BLaER1 (cell line): ENCODE measurements at regions not wholly inside any gene's neighbourhood (a gene's known extent, or its start where the extent isn't known, plus 50 kb on each side); places are given as distances from the start of the nearest gene placed in this dataset.

Source experiments
- H3K27ac ChIP-seq: shearing (Covaris generic); formaldehyde crosslinking; 2 replicates; pipeline ENCODE4 v1.8.1; 2022
- H3K27me3 ChIP-seq: shearing (Covaris generic); formaldehyde crosslinking; 2 replicates; pipeline ENCODE4 v1.8.1; 2022
- H3K36me3 ChIP-seq: shearing (Covaris generic); formaldehyde crosslinking; 2 replicates; pipeline ENCODE4 v1.8.1; 2022
- H3K4me1 ChIP-seq: shearing (Covaris generic); formaldehyde crosslinking; 2 replicates; pipeline ENCODE4 v1.8.1; 2022
- H3K4me2 ChIP-seq: shearing (Covaris generic); formaldehyde crosslinking; 2 replicates; pipeline ENCODE4 v1.8.1; 2022
- H3K4me3 ChIP-seq: shearing (Covaris generic); formaldehyde crosslinking; 2 replicates; pipeline ENCODE4 v1.8.1; 2022
- H3K9ac ChIP-seq: shearing (Covaris generic); formaldehyde crosslinking; 2 replicates; pipeline ENCODE4 v1.8.1; 2022
- H3K9me3 ChIP-seq: shearing (Covaris generic); formaldehyde crosslinking; 2 replicates; pipeline ENCODE4 v1.8.1; 2022
- H4K20me1 ChIP-seq: shearing (Covaris generic); formaldehyde crosslinking; 2 replicates; pipeline ENCODE4 v1.8.1; 2022
- Cebpa-rat ChIP-seq: shearing (Covaris generic); IDR thresholded peaks from 2 replicates; pipeline ENCODE4 v1.8.1; 2022

- H3K4me3 ChIP-seq: no peak overlapping the region
- no peaks in the 10 kb centered on the region for H3K9me3 ChIP-seq
- H3K4me2 ChIP-seq: no peak overlapping the region
- H3K36me3 ChIP-seq: no peaks in the 10 kb centered on the region
- H3K4me1 ChIP-seq: no peaks in the 10 kb centered on the region
- H3K9ac ChIP-seq: no peak overlapping the region
- H3K27ac ChIP-seq: no peak overlapping the region
- no peaks in the 10 kb centered on the region for H3K27me3 ChIP-seq
- TF ChIP-seq Cebpa-rat: no peak
- H4K20me1 ChIP-seq: no peaks in the 10 kb centered on the region
These were observed 149.5 kb upstream of the SALL3 start for GRCh38 chr18:78830161-78830560.

- Histone ChIP-seq H3K36me3 (no peaks in the 10 kb centered on the region), H4K20me1 (no peaks in the 10 kb centered on the region), H3K4me2 (no peak overlapping the region), H3K27me3 (no peaks in the 10 kb centered on the region), H3K4me1 (no peaks in the 10 kb centered on the region), H3K9ac (no peak overlapping the region), H3K27ac (no peak overlapping the region), H3K9me3 (no peaks in the 10 kb centered on the region), H3K4me3 (no peak overlapping the region)
- no peak for TF ChIP-seq Cebpa-rat
These were observed 148.8 kb upstream of the SALL3 start for GRCh38 chr18:78830826-78831225.

- H3K27me3 ChIP-seq: no peaks in the 10 kb centered on the region
- no peak for TF ChIP-seq Cebpa-rat
- H3K9me3 ChIP-seq: no peaks in the 10 kb centered on the region
These were observed 148.0 kb upstream of the SALL3 start for GRCh38 chr18:78831603-78832002.

GRCh38 chr18:78833833-78834232 is 145.8 kb upstream of the SALL3 start:
- no peaks in the 10 kb centered on the region for H3K9me3 ChIP-seq
- H3K9ac ChIP-seq: no peak overlapping the region
- H3K27ac ChIP-seq: no peak overlapping the region
- H3K4me2 ChIP-seq: no peak overlapping the region
- no peaks in the 10 kb centered on the region for H3K4me1 ChIP-seq
- H3K36me3 ChIP-seq: no peaks in the 10 kb centered on the region
- H4K20me1 ChIP-seq: no peaks in the 10 kb centered on the region
- TF ChIP-seq Cebpa-rat: no peak
- no peaks in the 10 kb centered on the region for H3K27me3 ChIP-seq
- no peak overlapping the region for H3K4me3 ChIP-seq

More at GRCh38 chr18:78831603-78832002, 148.0 kb upstream of the SALL3 start:
- no peak overlapping the region for H3K9ac ChIP-seq
- no peak overlapping the region for H3K4me2 ChIP-seq
- H3K27ac ChIP-seq: no peak overlapping the region
- no peaks in the 10 kb centered on the region for H3K36me3 ChIP-seq
- H3K4me3 ChIP-seq: no peak overlapping the region
- H3K4me1 ChIP-seq: no peaks in the 10 kb centered on the region
- H4K20me1 ChIP-seq: no peaks in the 10 kb centered on the region

GRCh38 chr18:78836838-78837237 is 142.8 kb upstream of the SALL3 start:
- Histone ChIP-seq H3K4me2 (no peak overlapping the region), H3K9ac (no peak overlapping the region), H4K20me1 (no peaks in the 10 kb centered on the region), H3K4me3 (no peak overlapping the region), H3K9me3 (no peaks in the 10 kb centered on the region), H3K4me1 (no peaks in the 10 kb centered on the region), H3K27ac (no peak overlapping the region), H3K36me3 (no peaks in the 10 kb centered on the region), H3K27me3 (no peaks in the 10 kb centered on the region)
- no peak for TF ChIP-seq Cebpa-rat

GRCh38 chr18:78837754-78838153 is 141.9 kb upstream of the SALL3 start:
- Histone ChIP-seq H3K36me3 (no peaks in the 10 kb centered on the region), H3K9ac (no peak overlapping the region), H3K9me3 (no peaks in the 10 kb centered on the region), H4K20me1 (no peaks in the 10 kb centered on the region), H3K4me1 (no peaks in the 10 kb centered on the region), H3K27ac (no peak overlapping the region), H3K4me3 (no peak overlapping the region), H3K27me3 (no peaks in the 10 kb centered on the region), H3K4me2 (no peak overlapping the region)
- no peak for TF ChIP-seq Cebpa-rat

GRCh38 chr18:78838183-78838582 is 141.4 kb upstream of the SALL3 start:
- H3K4me2 ChIP-seq: no peak overlapping the region
- H4K20me1 ChIP-seq: no peaks in the 10 kb centered on the region
- no peaks in the 10 kb centered on the region for H3K4me1 ChIP-seq
- no peaks in the 10 kb centered on the region for H3K36me3 ChIP-seq
- H3K4me3 ChIP-seq: no peak overlapping the region
- TF ChIP-seq Cebpa-rat: no peak
- no peaks in the 10 kb centered on the region for H3K27me3 ChIP-seq
- H3K27ac ChIP-seq: no peak overlapping the region
- H3K9ac ChIP-seq: no peak overlapping the region
- H3K9me3 ChIP-seq: no peaks in the 10 kb centered on the region

GRCh38 chr18:78849046-78849445 is 130.6 kb upstream of the SALL3 start:
- Histone ChIP-seq H3K9ac (no peak overlapping the region), H3K4me1 (no peaks in the 10 kb centered on the region), H3K27ac (no peak overlapping the region), H3K36me3 (no peaks in the 10 kb centered on the region), H3K27me3 (no peaks in the 10 kb centered on the region), H3K4me3 (no peak overlapping the region), H4K20me1 (no peaks in the 10 kb centered on the region), H3K9me3 (peaks cover 50% of the 10 kb centered on the region), H3K4me2 (no peak overlapping the region)
- TF ChIP-seq Cebpa-rat: no peak

- H3K27ac ChIP-seq: no peak overlapping the region
- H3K9ac ChIP-seq: no peak overlapping the region
- H4K20me1 ChIP-seq: no peaks in the 10 kb centered on the region
- no peaks in the 10 kb centered on the region for H3K27me3 ChIP-seq
- no peaks in the 10 kb centered on the region for H3K4me1 ChIP-seq
- peaks cover 50% of the 10 kb centered on the region for H3K9me3 ChIP-seq
- no peaks in the 10 kb centered on the region for H3K36me3 ChIP-seq
- no peak overlapping the region for H3K4me3 ChIP-seq
- TF ChIP-seq Cebpa-rat: no peak
- H3K4me2 ChIP-seq: no peak overlapping the region
These were observed 130.2 kb upstream of the SALL3 start for GRCh38 chr18:78849458-78849857.

- H3K36me3 ChIP-seq: no peaks in the 10 kb centered on the region
- no peak overlapping the region for H3K9ac ChIP-seq
- H3K9me3 ChIP-seq: peaks cover 37% of the 10 kb centered on the region
- no peaks in the 10 kb centered on the region for H4K20me1 ChIP-seq
- TF ChIP-seq Cebpa-rat: no peak
- H3K27me3 ChIP-seq: no peaks in the 10 kb centered on the region
- no peak overlapping the region for H3K4me3 ChIP-seq
- no peak overlapping the region for H3K27ac ChIP-seq
- H3K4me2 ChIP-seq: no peak overlapping the region
- H3K4me1 ChIP-seq: no peaks in the 10 kb centered on the region
These were observed 126.3 kb upstream of the SALL3 start for GRCh38 chr18:78853341-78853740.

- Histone ChIP-seq H3K4me3 (no peak overlapping the region), H3K36me3 (no peaks in the 10 kb centered on the region), H3K4me2 (no peak overlapping the region), H3K27ac (no peak overlapping the region), H3K4me1 (no peaks in the 10 kb centered on the region), H3K27me3 (no peaks in the 10 kb centered on the region), H4K20me1 (no peaks in the 10 kb centered on the region), H3K9me3 (peaks cover 25% of the 10 kb centered on the region), H3K9ac (no peak overlapping the region)
- TF ChIP-seq Cebpa-rat: no peak
These were observed 124.4 kb upstream of the SALL3 start for GRCh38 chr18:78855188-78855587.
